Brain microvascular endothelial cell (primary cell): ENCODE measurements at regions not wholly inside any gene's neighbourhood (a gene's known extent, or its start where the extent isn't known, plus 50 kb on each side); places are given as distances from the start of the nearest gene placed in this dataset.
A peak's percentile ranks its signal among the peaks of the same experiment; 100 is the strongest.
"Not testable (repeated sequence)": the region's sequence is repeated elsewhere in the genome, so short reads cannot be mapped to it uniquely, and the experiment has no call there.

Source experiments
- DNase-seq: peaks from one replicate; pipeline ENCODE4 v3.0.0-alpha.2; 2020
- H3K27ac ChIP-seq: fragments of 250-450 bp; sonication (Bioruptor Pico); 2 replicates; pipeline ENCODE4 v1.5.1; 2020; ENCODE audit warnings: mild to moderate bottlenecking, moderate library complexity
- H3K27me3 ChIP-seq: fragments of 250-450 bp; sonication (Bioruptor Pico); replicated peaks from 2 replicates; pipeline ENCODE4 v1.5.1; 2020; ENCODE audit warnings: mild to moderate bottlenecking
- H3K36me3 ChIP-seq: fragments of 250-450 bp; sonication (Bioruptor Pico); replicated peaks from 2 replicates; pipeline ENCODE4 v1.5.1; 2020; ENCODE audit warnings: mild to moderate bottlenecking
- H3K4me3 ChIP-seq: 2 replicates; pipeline ENCODE4 v1.5.1; 2011; ENCODE audit warnings: low read depth, mild to moderate bottlenecking, control low read depth, low read length, moderate library complexity
- in situ Hi-C: cut with HindIII; loops from 2 replicates; pipeline ENCODE4 v1.10.0; 2017; ENCODE audit warnings: low sequenced_read_pairs, low pct_ligation_motif_present
- TF ChIP-seq, protein P1 (sequence below): IDR thresholded peaks from 2 replicates; pipeline ENCODE4 v1.5.1; 2011; ENCODE audit warnings: low read depth, mild to moderate bottlenecking, moderate library complexity, low read length, control low read depth, inconsistent platforms; ENCODE audit errors: missing control alignments

DNA sequence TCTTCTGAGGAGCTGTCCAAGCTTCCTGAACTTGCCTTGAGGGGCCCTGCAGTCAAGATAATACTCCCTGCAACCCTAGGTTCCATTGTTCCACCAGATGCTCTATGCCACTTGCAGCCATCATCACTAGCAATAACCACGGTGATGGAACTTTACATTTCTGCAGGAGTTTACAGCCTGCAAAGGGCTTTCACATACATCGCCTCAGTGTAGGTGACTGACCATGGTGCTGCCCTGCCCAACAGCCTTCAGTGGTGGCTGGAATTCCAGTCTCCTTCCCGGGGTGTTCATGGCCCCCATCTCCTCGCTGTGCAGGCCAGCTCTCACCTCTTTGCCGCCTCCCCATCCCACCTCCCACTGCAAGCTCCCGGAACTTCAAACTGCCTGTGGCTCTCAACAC, 225.5 kb upstream of the ECI2 start:
- TF ChIP-seq, protein P1, sequence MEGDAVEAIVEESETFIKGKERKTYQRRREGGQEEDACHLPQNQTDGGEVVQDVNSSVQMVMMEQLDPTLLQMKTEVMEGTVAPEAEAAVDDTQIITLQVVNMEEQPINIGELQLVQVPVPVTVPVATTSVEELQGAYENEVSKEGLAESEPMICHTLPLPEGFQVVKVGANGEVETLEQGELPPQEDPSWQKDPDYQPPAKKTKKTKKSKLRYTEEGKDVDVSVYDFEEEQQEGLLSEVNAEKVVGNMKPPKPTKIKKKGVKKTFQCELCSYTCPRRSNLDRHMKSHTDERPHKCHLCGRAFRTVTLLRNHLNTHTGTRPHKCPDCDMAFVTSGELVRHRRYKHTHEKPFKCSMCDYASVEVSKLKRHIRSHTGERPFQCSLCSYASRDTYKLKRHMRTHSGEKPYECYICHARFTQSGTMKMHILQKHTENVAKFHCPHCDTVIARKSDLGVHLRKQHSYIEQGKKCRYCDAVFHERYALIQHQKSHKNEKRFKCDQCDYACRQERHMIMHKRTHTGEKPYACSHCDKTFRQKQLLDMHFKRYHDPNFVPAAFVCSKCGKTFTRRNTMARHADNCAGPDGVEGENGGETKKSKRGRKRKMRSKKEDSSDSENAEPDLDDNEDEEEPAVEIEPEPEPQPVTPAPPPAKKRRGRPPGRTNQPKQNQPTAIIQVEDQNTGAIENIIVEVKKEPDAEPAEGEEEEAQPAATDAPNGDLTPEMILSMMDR = no peak

DNA sequence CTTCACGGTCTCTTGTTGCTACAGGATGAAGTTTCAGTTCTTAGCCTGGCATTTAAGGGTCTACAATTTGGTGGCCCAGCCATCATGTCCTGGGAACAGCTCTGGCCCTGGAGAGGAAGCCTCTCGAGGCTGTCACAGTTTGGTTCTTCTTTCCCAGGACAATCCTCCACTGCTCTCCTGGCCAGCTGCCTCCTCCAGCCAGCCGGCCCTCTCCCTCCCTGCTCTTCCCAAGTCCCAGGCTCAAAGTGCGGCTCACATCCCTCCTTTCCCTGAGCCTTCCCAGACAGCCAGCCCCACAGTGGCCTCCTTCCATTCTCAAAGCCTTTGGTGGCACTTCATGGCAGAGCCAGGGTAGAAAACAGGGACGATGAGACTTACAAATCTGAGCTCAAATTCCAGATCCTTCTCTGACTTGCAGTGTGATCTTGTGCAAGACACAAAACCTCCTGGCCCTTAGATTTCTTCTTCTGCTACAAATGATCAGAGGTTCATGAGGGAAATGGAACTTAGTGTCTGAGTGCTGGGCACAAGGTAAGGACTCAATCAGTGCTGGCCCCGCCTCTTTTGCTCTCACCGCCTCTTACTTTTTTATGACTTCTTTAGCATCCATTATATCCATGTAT, 223.8 kb upstream of the ECI2 start:
- in situ Hi-C loops = no loop called here
- TF ChIP-seq, protein P1 = no peak
- no peak for DNase-seq
- H3K36me3 ChIP-seq = no peaks in the 10 kb centered on the region
- no peak overlapping the region for H3K4me3 ChIP-seq
- H3K27ac ChIP-seq = peak overlapping the region; percentile 98
- no peaks in the 10 kb centered on the region for H3K27me3 ChIP-seq

More for the DNA sequence above, 225.5 kb upstream of the ECI2 start:
- Histone ChIP-seq H3K27me3 (no peaks in the 10 kb centered on the region), H3K27ac (no peak overlapping the region), H3K36me3 (no peaks in the 10 kb centered on the region), H3K4me3 (no peak overlapping the region)
- in situ Hi-C loops = no loop called here
- DNase-seq = no peak

DNA sequence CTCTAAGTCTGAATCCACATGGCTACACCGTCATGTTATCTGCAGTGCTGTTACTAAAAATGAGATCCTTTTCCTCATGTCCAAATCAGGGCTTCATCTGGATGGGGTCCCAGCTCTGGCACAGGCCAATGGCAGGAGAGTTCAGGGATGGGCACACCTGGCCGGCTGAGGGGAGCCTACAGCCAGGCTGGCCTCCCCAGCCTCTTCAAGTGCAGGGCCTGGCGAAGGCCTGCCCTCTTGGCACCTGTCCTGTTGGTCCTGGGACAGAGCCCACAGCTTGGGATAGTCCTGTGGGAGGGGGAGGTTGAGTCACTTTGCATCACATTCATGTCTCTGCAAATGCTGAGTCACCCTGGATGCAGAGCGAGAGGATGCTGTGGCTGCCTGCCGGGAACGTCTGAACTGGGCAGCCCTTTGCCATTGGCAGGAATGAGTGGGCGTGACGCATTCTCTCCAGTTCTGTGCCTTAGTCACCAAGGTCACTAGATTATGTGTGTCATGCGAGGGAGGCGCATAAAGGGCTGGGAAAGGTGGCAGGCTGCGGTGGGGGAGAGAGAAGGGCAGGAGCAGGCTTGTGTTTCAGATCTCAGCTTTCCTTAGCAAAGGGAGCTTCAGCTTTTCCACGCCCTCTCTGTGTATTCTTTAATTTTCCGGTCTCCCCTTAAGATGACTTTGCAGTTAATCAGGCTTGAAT, 223.2 kb upstream of the ECI2 start:
- no peaks in the 10 kb centered on the region for H3K27me3 ChIP-seq
- in situ Hi-C loops = no loop called here
- DNase-seq = peak; percentile 100
- H3K27ac ChIP-seq = peak overlapping the region; percentile 98
- no peak overlapping the region for H3K4me3 ChIP-seq
- TF ChIP-seq, protein P1 = no peak
- no peaks in the 10 kb centered on the region for H3K36me3 ChIP-seq

DNA sequence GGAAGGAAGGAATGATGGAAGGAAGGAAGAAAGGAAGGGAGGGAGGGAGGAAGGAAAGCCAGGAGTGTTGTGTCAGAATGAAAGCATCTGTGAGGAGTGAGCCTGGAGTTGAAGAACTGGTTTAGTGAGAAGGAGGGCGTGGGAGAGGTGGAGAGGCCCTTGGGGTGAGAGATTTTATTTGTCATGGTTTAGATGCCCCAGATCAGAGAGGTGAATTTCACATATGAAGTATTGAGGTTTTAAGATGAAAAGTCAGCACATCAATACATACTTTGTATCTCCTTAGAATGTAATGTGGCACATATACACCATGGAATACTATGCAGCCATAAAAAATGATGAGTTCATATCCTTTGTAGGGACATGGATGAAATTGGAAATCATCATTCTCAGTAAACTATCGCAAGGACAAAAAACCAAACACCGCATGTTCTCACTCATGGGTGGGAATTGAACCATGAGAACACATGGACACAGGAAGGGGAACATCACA, 222.3 kb upstream of the ECI2 start:
- DNase-seq, in situ Hi-C loops, H3K36me3 ChIP-seq, H3K27me3 ChIP-seq, H3K4me3 ChIP-seq, H3K27ac ChIP-seq: not testable (repeated sequence)

DNA sequence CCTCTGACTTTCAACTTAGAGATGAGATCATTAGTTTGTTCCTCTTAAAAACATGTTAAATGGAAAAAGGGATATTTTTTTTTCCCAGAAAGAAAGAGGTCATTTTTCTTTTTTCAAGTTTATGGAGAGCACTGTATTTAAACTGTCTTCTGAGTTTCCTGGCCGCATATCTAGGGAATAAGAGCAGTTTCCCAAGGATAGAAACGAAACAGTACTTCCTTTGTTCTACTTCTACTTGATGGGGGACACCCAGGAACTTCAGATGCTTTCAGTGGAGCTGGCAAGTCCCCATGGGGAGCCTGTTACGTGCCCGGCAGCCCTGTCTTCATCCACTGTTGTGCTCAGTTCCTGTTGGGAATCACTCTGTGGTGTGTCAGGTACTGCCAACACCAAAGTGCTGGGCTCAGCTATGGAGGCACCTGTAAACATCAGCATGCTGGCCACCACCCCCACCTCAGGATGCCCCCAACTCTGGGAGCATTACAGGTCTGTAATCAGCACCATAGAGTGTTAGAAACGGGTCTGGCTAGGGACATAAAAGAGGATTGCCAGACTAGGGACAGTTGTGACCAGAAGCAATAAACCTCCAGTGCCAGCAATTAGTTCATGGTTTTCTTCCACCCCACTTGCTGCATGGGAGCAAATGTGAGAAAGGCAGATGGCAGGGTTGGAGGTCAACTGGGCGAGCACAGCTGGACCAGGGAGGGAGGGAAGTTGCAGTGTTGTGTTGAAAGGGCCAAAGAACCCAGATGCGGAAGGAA, 221.7 kb upstream of the ECI2 start:
- H3K4me3 ChIP-seq = no peak overlapping the region
- no peaks in the 10 kb centered on the region for H3K27me3 ChIP-seq
- in situ Hi-C loops = no loop called here
- TF ChIP-seq, protein P1 = no peak
- no peaks in the 10 kb centered on the region for H3K36me3 ChIP-seq
- peak overlapping the region; percentile 8 for H3K27ac ChIP-seq
- no peak for DNase-seq

DNA sequence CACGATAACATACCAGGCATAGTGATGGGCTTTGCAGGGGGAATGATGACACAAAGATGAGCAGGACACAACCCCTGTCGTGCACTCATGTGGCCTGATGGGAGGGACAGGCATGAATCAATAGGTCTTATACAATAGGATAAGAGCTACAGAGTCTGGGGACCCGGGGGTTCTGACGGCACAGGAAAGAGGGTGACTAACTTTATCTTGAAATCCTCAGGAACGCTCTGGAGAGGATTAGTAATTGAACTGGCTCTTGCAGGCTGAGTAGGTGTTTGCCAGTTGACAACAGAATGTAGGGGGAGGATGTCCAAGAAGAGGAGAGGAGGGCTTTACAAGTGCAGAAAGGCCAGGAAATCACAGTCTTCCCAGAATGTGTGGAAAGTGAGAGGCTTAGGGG, 219.9 kb upstream of the ECI2 start:
- H3K27me3 ChIP-seq = no peaks in the 10 kb centered on the region
- in situ Hi-C loops = no loop called here
- DNase-seq = peak; percentile 93
- H3K36me3 ChIP-seq = no peaks in the 10 kb centered on the region
- H3K4me3 ChIP-seq = no peak overlapping the region
- peak overlapping the region; percentile 75 for H3K27ac ChIP-seq
- TF ChIP-seq, protein P1 = no peak
